GM06990 (cell line): ENCODE measurements at regions not wholly inside any gene's neighbourhood (a gene's known extent, or its start where the extent isn't known, plus 50 kb on each side); places are given as distances from the start of the nearest gene placed in this dataset.

ENCODE experiments used
- DNase-seq: peaks from one replicate; pipeline ENCODE4 v3.0.0-alpha.2; 2011; ENCODE audit not compliant: insufficient read length; ENCODE audit errors: extremely low read depth
- H3K27me3 ChIP-seq: replicated peaks from 2 replicates; pipeline ENCODE4 v1.6.0; 2011; ENCODE audit warnings: low read length; ENCODE audit not compliant: control insufficient read depth, insufficient read depth
- H3K36me3 ChIP-seq: 2 replicates; pipeline ENCODE4 v1.5.1; 2011; ENCODE audit warnings: low read length; ENCODE audit not compliant: control insufficient read depth, insufficient read depth
- H3K4me3 ChIP-seq: replicated peaks from 2 replicates; pipeline ENCODE4 v1.5.1; 2011; ENCODE audit warnings: low read depth, mild to moderate bottlenecking, control low read depth, low read length
- CTCF ChIP-seq: IDR thresholded peaks from 2 replicates; pipeline ENCODE4 v1.5.1; 2011; ENCODE audit warnings: low read length, control low read depth, mild to moderate bottlenecking, inconsistent platforms; ENCODE audit not compliant: insufficient read depth, poor library complexity, severe bottlenecking

GRCh38 chr4:127244515-127244914 is 388.2 kb upstream of the INTU start:
- no peaks in the 10 kb centered on the region for H3K27me3 ChIP-seq
- H3K4me3 ChIP-seq, result no peak overlapping the region
- H3K36me3 ChIP-seq, result no peaks in the 10 kb centered on the region
- no peak for TF ChIP-seq CTCF
- no peak for DNase-seq

GRCh38 chr4:127246963-127247952 is 385.5 kb upstream of the INTU start:
- H3K36me3 ChIP-seq, result no peaks in the 10 kb centered on the region
- TF ChIP-seq CTCF, result no peak
- no peaks in the 10 kb centered on the region for H3K27me3 ChIP-seq
- no peak overlapping the region for H3K4me3 ChIP-seq
- DNase-seq, result no peak

- no peak for DNase-seq
- no peak for TF ChIP-seq CTCF
Measured at GRCh38 chr4:127249066-127249766, 383.5 kb upstream of the INTU start.

GRCh38 chr4:127249767-127250108 is 383.0 kb upstream of the INTU start:
- no peak for TF ChIP-seq CTCF

More at GRCh38 chr4:127249066-127249766, 383.5 kb upstream of the INTU start:
- no peaks in the 10 kb centered on the region for H3K36me3 ChIP-seq
- H3K4me3 ChIP-seq, result no peak overlapping the region
- H3K27me3 ChIP-seq, result no peaks in the 10 kb centered on the region

GRCh38 chr4:127250577-127250976 is 382.2 kb upstream of the INTU start:
- no peak for DNase-seq
- H3K27me3 ChIP-seq, result no peaks in the 10 kb centered on the region
- TF ChIP-seq CTCF, result no peak
- H3K36me3 ChIP-seq, result no peaks in the 10 kb centered on the region
- H3K4me3 ChIP-seq, result no peak overlapping the region

More at GRCh38 chr4:127249767-127250108, 383.0 kb upstream of the INTU start:
- H3K27me3 ChIP-seq, result no peaks in the 10 kb centered on the region
- DNase-seq, result no peak
- H3K36me3 ChIP-seq, result no peaks in the 10 kb centered on the region
- no peak overlapping the region for H3K4me3 ChIP-seq
